Esophagus mucosa (tissue), 1 donor: ENCODE measurements at regions not wholly inside any gene's neighbourhood (a gene's known extent, or its start where the extent isn't known, plus 50 kb on each side); places are given as distances from the start of the nearest gene placed in this dataset.

ENCODE experiments used
- ATAC-seq: fragments of 200-7000 bp; cut with Tn5 transposase; one replicate; pipeline ENCODE4 v1.9.1; 2020
- donor health status: DM: yes; HTN: yes; CAD: no.

DNA sequence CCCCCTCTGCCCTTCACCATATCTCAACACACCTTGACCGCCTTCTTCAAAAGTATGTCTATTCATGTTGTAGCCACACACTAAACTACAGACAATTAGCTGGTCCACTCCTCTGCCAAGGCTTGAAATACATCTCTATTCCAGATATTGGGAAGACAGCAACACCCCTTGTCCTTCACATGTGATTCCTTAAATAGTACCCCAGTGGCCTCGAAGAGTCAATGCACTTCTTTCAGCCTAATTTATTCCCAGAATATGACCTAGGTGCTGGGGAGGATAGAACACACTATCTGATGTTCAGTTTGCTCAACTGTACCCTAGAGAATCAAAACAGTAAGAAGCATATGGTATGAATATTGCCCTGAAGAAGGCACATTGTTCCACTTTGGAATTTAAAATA lies 82.4 kb upstream of the DACH1 start:
- no peak for ATAC-seq

DNA sequence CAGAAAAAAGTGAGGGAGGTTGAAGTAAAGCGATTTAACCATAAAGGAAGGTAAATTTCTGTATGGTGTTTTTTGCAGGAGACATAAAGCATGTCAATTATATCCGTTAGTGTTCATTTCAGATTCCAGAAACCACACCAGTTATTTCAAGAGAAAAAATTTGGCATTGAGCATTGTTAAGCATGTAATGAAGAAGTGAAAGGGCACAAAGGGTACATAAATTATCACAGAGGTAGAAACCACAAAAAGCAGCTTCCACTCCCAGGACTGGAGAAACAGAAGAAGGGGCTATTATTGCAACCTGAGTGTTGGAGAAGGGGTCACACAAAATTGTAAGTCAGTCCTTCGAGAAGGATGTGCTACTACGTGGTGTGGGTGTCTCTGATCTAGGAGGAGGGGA lies 72.2 kb upstream of the DACH1 start:
- no peak for ATAC-seq

DNA sequence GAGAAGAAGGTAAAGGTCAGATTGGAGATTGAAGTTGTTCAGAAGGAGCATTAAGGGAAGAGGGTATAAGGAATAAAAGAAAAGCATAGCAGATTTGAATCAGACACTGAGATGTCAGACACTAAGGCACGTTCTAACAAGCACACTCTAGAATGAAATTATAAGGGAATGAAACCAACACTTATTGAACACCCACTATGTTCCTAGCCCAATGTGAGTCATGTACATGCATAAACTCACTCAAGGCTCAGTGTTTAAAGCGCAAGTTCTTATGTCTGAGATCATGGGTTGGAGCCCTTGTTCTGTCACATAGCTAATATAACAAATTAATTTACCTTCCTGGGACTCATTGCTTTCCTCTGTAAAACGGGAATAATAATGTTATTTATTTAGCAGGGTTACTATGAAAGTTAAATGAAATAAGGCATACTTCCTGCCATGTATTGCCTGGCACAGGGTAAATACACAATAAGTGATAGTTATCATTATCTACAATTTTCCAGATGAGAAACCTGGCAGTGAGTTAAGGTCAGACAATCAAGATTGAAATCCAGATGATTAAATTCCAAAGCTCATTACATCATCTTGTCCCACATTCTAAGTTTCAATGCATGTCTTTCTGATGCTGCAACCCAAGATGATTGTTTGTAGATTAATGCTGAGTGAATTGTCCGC lies 68.3 kb upstream of the DACH1 start:
- ATAC-seq, result no peak

DNA sequence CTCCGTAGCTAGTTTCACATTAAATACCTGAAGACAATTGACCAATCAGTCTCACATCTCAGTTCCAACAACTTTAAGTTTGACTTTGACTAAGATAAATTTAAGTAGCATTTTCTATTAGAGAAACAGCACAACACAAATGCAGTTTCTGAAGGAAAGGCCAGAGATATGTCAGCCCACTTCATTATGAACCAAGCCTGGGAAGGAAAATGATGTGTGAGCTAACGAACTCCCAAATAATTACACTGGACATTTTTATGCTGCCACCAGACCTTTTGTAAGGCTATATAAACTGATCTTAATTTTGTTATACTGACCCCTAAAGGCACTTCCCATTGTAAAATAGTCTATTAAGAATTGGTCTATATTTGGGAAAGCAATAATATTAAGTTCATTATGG lies 57.9 kb upstream of the DACH1 start:
- no peak for ATAC-seq

DNA sequence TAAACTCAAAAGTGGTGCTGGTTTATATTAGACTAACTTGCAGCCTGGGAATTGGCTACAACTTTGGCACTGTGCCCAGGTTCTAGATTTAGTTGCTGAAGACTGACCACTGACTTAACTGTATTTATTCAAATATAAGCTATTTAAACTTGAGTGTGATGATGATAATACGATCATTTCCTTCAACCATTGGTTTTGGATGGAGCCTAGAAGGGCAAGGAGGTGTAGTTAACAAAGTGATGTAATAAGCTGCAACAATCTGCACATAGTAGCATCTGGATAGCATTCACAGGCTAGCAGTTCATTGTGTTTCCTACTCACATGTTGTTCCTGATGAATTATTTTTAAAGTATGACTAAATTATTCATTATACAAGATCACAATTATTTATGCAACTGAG lies 55.2 kb upstream of the DACH1 start:
- no peak for ATAC-seq
